IPS DF 6.9 (cell line): ENCODE measurements at regions not wholly inside any gene's neighbourhood (a gene's known extent, or its start where the extent isn't known, plus 50 kb on each side); places are given as distances from the start of the nearest gene placed in this dataset.
"Not testable (repeated sequence)": the region's sequence is repeated elsewhere in the genome, so short reads cannot be mapped to it uniquely, and the experiment has no call there.

Experiments
- DNase-seq: peaks from one replicate; pipeline ENCODE4 v3.0.0-alpha.2; 2013; ENCODE audit warnings: low read depth, low spot score
- H3K27ac ChIP-seq: one replicate; pipeline ENCODE4 v1.5.1; 2013; ENCODE audit warnings: low read length, control low read depth
- H3K27me3 ChIP-seq: 2 replicates; pipeline ENCODE4 v1.6.1; 2013; ENCODE audit warnings: mild to moderate bottlenecking, low read length; ENCODE audit not compliant: control insufficient read depth, insufficient read depth
- H3K36me3 ChIP-seq: 2 replicates; pipeline ENCODE4 v1.6.1; 2013; ENCODE audit warnings: low read length; ENCODE audit not compliant: control insufficient read depth, insufficient read depth
- H3K4me1 ChIP-seq: 2 replicates; pipeline ENCODE4 v1.6.1; 2013; ENCODE audit warnings: low read length; ENCODE audit not compliant: control insufficient read depth, insufficient read depth
- H3K4me3 ChIP-seq: 2 replicates; pipeline ENCODE4 v1.5.1; 2013; ENCODE audit warnings: mild to moderate bottlenecking, low read length
- H3K9me3 ChIP-seq: 2 replicates; pipeline ENCODE4 v1.6.1; 2013; ENCODE audit warnings: low read length, inconsistent platforms; ENCODE audit not compliant: control insufficient read depth, insufficient read depth
- WGBS: extraction: QIAGEN DNeasy Blood & Tissue Kit; methylation state at CpG from one replicate; pipeline ENCODE4 v1.1.7; 2013; ENCODE audit warnings: mixed read lengths, missing lambda C conversion rate; ENCODE audit not compliant: insufficient read length, insufficient coverage; 5-methylcytosine and 5-hydroxymethylcytosine counted together

- no peak for DNase-seq
- no peaks in the 10 kb centered on the region for H3K4me1 ChIP-seq
- H3K27ac ChIP-seq = no peak overlapping the region
- no peaks in the 10 kb centered on the region for H3K27me3 ChIP-seq
- WGBS = no CpG with 5 or more reads among the region's 2 CpGs
- H3K36me3 ChIP-seq = no peaks in the 10 kb centered on the region
- no peak overlapping the region for H3K4me3 ChIP-seq
- no peaks in the 10 kb centered on the region for H3K9me3 ChIP-seq
Measured at GRCh38 chr17:64723781-64724180, 61.7 kb upstream of the SMURF2 start.

GRCh38 chr17:64721556-64721955 lies 59.4 kb upstream of the SMURF2 start:
- H3K27ac ChIP-seq, H3K27me3 ChIP-seq, H3K4me1 ChIP-seq, H3K36me3 ChIP-seq, H3K4me3 ChIP-seq, H3K9me3 ChIP-seq, DNase-seq: not testable (repeated sequence)
- no CpG with 5 or more reads among the region's 1 CpG for WGBS

GRCh38 chr17:64720253-64720652 lies 58.1 kb upstream of the SMURF2 start:
- DNase-seq, H3K4me1 ChIP-seq, H3K9me3 ChIP-seq, H3K36me3 ChIP-seq, H3K27me3 ChIP-seq, H3K4me3 ChIP-seq, H3K27ac ChIP-seq: not testable (repeated sequence)
- WGBS = no CpG with 5 or more reads among the region's 6 CpGs

- H3K4me1 ChIP-seq, H3K27me3 ChIP-seq, H3K36me3 ChIP-seq, H3K9me3 ChIP-seq, H3K4me3 ChIP-seq, DNase-seq, H3K27ac ChIP-seq: not testable (repeated sequence)
- no CpG with 5 or more reads among the region's 4 CpGs for WGBS
Measured at GRCh38 chr17:64719517-64719916, 57.4 kb upstream of the SMURF2 start.

- no CpG with 5 or more reads among the region's 6 CpGs for WGBS
- not testable (repeated sequence) for H3K27me3 ChIP-seq
Measured at GRCh38 chr17:64718816-64719215, 56.7 kb upstream of the SMURF2 start.

GRCh38 chr17:64718058-64718457 lies 56.0 kb upstream of the SMURF2 start:
- DNase-seq = no peak
- Histone ChIP-seq H3K36me3 (no peaks in the 10 kb centered on the region), H3K4me1 (no peaks in the 10 kb centered on the region), H3K27ac (no peak overlapping the region), H3K4me3 (no peak overlapping the region), H3K9me3 (no peaks in the 10 kb centered on the region), H3K27me3 (no peaks in the 10 kb centered on the region)
- WGBS = no CpG with 5 or more reads among the region's 1 CpG

More at GRCh38 chr17:64718816-64719215, 56.7 kb upstream of the SMURF2 start:
- not testable (repeated sequence) for H3K36me3 ChIP-seq, H3K27ac ChIP-seq, H3K9me3 ChIP-seq, H3K4me1 ChIP-seq, DNase-seq, H3K4me3 ChIP-seq

- H3K27me3 ChIP-seq, H3K9me3 ChIP-seq, DNase-seq, H3K4me3 ChIP-seq, H3K36me3 ChIP-seq, H3K27ac ChIP-seq, H3K4me1 ChIP-seq: not testable (repeated sequence)
- WGBS = no CpG with 5 or more reads among the region's 27 CpGs
Measured at GRCh38 chr17:64716496-64716895, 54.4 kb upstream of the SMURF2 start.

- H3K27ac ChIP-seq, H3K4me1 ChIP-seq, H3K36me3 ChIP-seq, H3K4me3 ChIP-seq, DNase-seq, H3K27me3 ChIP-seq, H3K9me3 ChIP-seq: not testable (repeated sequence)
- WGBS = no CpG with 5 or more reads among the region's 7 CpGs
Measured at GRCh38 chr17:64713786-64714185, 51.7 kb upstream of the SMURF2 start.

GRCh38 chr17:64712557-64713351 lies 50.6 kb upstream of the SMURF2 start:
- not testable (repeated sequence) for H3K27ac ChIP-seq, DNase-seq, H3K9me3 ChIP-seq, H3K36me3 ChIP-seq, H3K4me3 ChIP-seq, H3K27me3 ChIP-seq, H3K4me1 ChIP-seq
- whole genome bisulfite sequencing = no CpG with 5 or more reads among the region's 11 CpGs
